ENCODE measurements at regions not wholly inside any gene's neighbourhood (a gene's known extent, or its start where the extent isn't known, plus 50 kb on each side); places are given as distances from the start of the nearest gene placed in this dataset.

- no peak overlapping the region for H3K4me3 ChIP-seq (ENCODE audit: insufficient read depth in 1 of 2, low read depth in 1 of 2, low read length in 2 of 2)
- H3K14ac ChIP-seq (ENCODE audit: low read length in 2 of 2), result no peak overlapping the region
- no peaks in the 10 kb centered on the region for H3K9me3 ChIP-seq (ENCODE audit: control insufficient read depth, low read length)
- H3K27ac ChIP-seq (ENCODE audit: low read length, poor library complexity, severe bottlenecking), result no peak overlapping the region
- no peak overlapping the region for H2BK15ac ChIP-seq (ENCODE audit: low read depth, poor library complexity, severe bottlenecking)
- no peaks in the 10 kb centered on the region for H3K36me3 ChIP-seq (ENCODE audit: control insufficient read depth in 1 of 2, insufficient read depth in 2 of 2, low read depth in 1 of 2, low read length in 2 of 2)
- no peak overlapping the region for H2AFZ ChIP-seq (ENCODE audit: low read depth, low read length)
- no peak overlapping the region for H3K18ac ChIP-seq (ENCODE audit: low read depth in 1 of 2, low read length in 2 of 2)
- no peak overlapping the region for H4K8ac ChIP-seq (ENCODE audit: low read length)
- H3K9ac ChIP-seq (ENCODE audit: low read length), result peak overlapping the region; percentile 25
- no peak overlapping the region for H2BK5ac ChIP-seq (ENCODE audit: low read depth, low read length, poor library complexity, severe bottlenecking)
- H3K4me2 ChIP-seq (ENCODE audit: low read length, poor library complexity, severe bottlenecking), result no peak overlapping the region
- WGBS, result no CpG with 5 or more reads among the region's 1 CpG
- H2BK120ac ChIP-seq (ENCODE audit: low read depth, low read length), result no peak overlapping the region
- H3K79me1 ChIP-seq (replicated peaks; ENCODE audit: low read length, poor library complexity, severe bottlenecking), result no peaks in the 10 kb centered on the region
- no peak overlapping the region for H3K4ac ChIP-seq (ENCODE audit: low read depth in 1 of 2, low read length in 2 of 2)
- no peak overlapping the region for H2BK12ac ChIP-seq (ENCODE audit: low read length in 2 of 2)
- H3K27me3 ChIP-seq (ENCODE audit: control insufficient read depth in 1 of 2, insufficient read depth in 1 of 2, low read length in 2 of 2), result no peaks in the 10 kb centered on the region
- DNase-seq, result no peak
- H4K91ac ChIP-seq (ENCODE audit: low read length), result no peak overlapping the region
- no peaks in the 10 kb centered on the region for H3K4me1 ChIP-seq (ENCODE audit: control insufficient read depth, insufficient read depth, low read depth, low read length)
- H3K23ac ChIP-seq (ENCODE audit: low read length in 2 of 2), result no peak overlapping the region
- no peak overlapping the region for H2AK5ac ChIP-seq (ENCODE audit: low read length, severe bottlenecking)
Measured at GRCh38 chr4:155434366-155434765, 57.6 kb upstream of the MAP9 start.

DNA sequence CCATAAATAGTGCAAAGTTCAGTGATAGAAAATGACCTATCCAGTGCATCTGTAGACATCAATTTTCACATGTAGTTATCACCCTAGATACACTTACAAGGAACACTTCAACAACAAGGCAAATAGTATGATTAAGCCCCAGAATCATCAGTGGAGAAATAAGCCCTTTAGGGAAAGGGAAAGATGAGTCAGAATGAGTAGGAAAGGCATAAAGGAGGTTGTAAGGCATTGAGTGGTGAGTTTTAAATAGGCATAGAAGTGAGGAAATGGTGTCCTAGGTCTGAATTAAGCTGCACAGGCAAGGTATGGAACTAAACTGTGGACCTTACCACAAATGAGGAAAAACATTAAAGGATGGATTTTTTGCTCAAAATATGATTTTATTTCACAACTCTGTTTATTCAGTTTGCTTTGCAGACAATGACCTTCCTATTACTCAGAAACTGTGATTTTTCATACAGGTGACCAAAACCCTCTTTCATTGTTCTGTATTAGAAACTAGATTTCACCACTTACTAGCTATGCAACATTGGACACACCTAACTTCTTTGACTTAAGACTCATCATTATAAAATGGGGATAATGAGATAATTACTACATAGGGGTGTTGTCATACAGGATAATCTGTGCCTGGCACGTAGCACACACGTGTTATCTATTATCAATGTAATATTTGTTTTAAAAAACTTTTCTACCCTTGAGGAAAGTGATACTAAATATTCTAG lies 57.0 kb upstream of the MAP9 start:
- Histone ChIP-seq H3K23ac (ENCODE audit: low read length in 2 of 2) (no peak overlapping the region), H3K4me3 (ENCODE audit: insufficient read depth in 1 of 2, low read depth in 1 of 2, low read length in 2 of 2) (no peak overlapping the region), H3K4me2 (ENCODE audit: low read length, poor library complexity, severe bottlenecking) (no peak overlapping the region), H3K9ac (ENCODE audit: low read length) (peak overlapping the region; percentile 25), H2AK5ac (ENCODE audit: low read length, severe bottlenecking) (no peak overlapping the region), H3K27me3 (ENCODE audit: control insufficient read depth in 1 of 2, insufficient read depth in 1 of 2, low read length in 2 of 2) (no peaks in the 10 kb centered on the region), H2BK15ac (ENCODE audit: low read depth, poor library complexity, severe bottlenecking) (no peak overlapping the region), H3K79me1 (replicated peaks; ENCODE audit: low read length, poor library complexity, severe bottlenecking) (no peaks in the 10 kb centered on the region), H4K91ac (ENCODE audit: low read length) (no peak overlapping the region), H2BK12ac (ENCODE audit: low read length in 2 of 2) (no peak overlapping the region), H3K4me1 (ENCODE audit: control insufficient read depth, insufficient read depth, low read depth, low read length) (no peaks in the 10 kb centered on the region), H3K14ac (ENCODE audit: low read length in 2 of 2) (no peak overlapping the region), H2AFZ (ENCODE audit: low read depth, low read length) (no peak overlapping the region), H2BK120ac (ENCODE audit: low read depth, low read length) (no peak overlapping the region), H3K27ac (ENCODE audit: low read length, poor library complexity, severe bottlenecking) (no peak overlapping the region), H3K36me3 (ENCODE audit: control insufficient read depth in 1 of 2, insufficient read depth in 2 of 2, low read depth in 1 of 2, low read length in 2 of 2) (no peaks in the 10 kb centered on the region), H3K9me3 (ENCODE audit: control insufficient read depth, low read length) (no peaks in the 10 kb centered on the region), H4K8ac (ENCODE audit: low read length) (no peak overlapping the region), H2BK5ac (ENCODE audit: low read depth, low read length, poor library complexity, severe bottlenecking) (no peak overlapping the region), H3K18ac (ENCODE audit: low read depth in 1 of 2, low read length in 2 of 2) (no peak overlapping the region), H3K4ac (ENCODE audit: low read depth in 1 of 2, low read length in 2 of 2) (no peak overlapping the region)
- DNase-seq, result peak; percentile 61
- no CpG with 5 or more reads among the region's 2 CpGs for WGBS

GRCh38 chr4:155430895-155431795 lies 54.4 kb upstream of the MAP9 start:
- Histone ChIP-seq H3K36me3 (ENCODE audit: control insufficient read depth in 1 of 2, insufficient read depth in 2 of 2, low read depth in 1 of 2, low read length in 2 of 2) (no peaks in the 10 kb centered on the region), H3K9ac (ENCODE audit: low read length) (no peak overlapping the region), H2BK12ac (ENCODE audit: low read length in 2 of 2) (no peak overlapping the region), H3K14ac (ENCODE audit: low read length in 2 of 2) (no peak overlapping the region), H3K18ac (ENCODE audit: low read depth in 1 of 2, low read length in 2 of 2) (no peak overlapping the region), H3K4ac (ENCODE audit: low read depth in 1 of 2, low read length in 2 of 2) (no peak overlapping the region), H3K27me3 (ENCODE audit: control insufficient read depth in 1 of 2, insufficient read depth in 1 of 2, low read length in 2 of 2) (no peaks in the 10 kb centered on the region), H3K23ac (ENCODE audit: low read length in 2 of 2) (no peak overlapping the region), H2BK120ac (ENCODE audit: low read depth, low read length) (no peak overlapping the region), H3K4me1 (ENCODE audit: control insufficient read depth, insufficient read depth, low read depth, low read length) (no peaks in the 10 kb centered on the region), H2BK15ac (ENCODE audit: low read depth, poor library complexity, severe bottlenecking) (no peak overlapping the region), H4K91ac (ENCODE audit: low read length) (no peak overlapping the region), H2BK5ac (ENCODE audit: low read depth, low read length, poor library complexity, severe bottlenecking) (no peak overlapping the region), H2AK5ac (ENCODE audit: low read length, severe bottlenecking) (no peak overlapping the region), H3K79me1 (replicated peaks; ENCODE audit: low read length, poor library complexity, severe bottlenecking) (no peaks in the 10 kb centered on the region), H4K8ac (ENCODE audit: low read length) (no peak overlapping the region), H3K9me3 (ENCODE audit: control insufficient read depth, low read length) (no peaks in the 10 kb centered on the region), H3K27ac (ENCODE audit: low read length, poor library complexity, severe bottlenecking) (no peak overlapping the region), H3K4me3 (ENCODE audit: insufficient read depth in 1 of 2, low read depth in 1 of 2, low read length in 2 of 2) (no peak overlapping the region), H2AFZ (ENCODE audit: low read depth, low read length) (no peak overlapping the region), H3K4me2 (ENCODE audit: low read length, poor library complexity, severe bottlenecking) (no peak overlapping the region)
- no peak for DNase-seq
- WGBS, result 83% methylated on average over 2 of the region's 2 CpGs

GRCh38 chr4:155428128-155428527 lies 51.4 kb upstream of the MAP9 start:
- Histone ChIP-seq H2AFZ (ENCODE audit: low read depth, low read length) (no peak overlapping the region), H3K4me1 (ENCODE audit: control insufficient read depth, insufficient read depth, low read depth, low read length) (no peaks in the 10 kb centered on the region), H3K27me3 (ENCODE audit: control insufficient read depth in 1 of 2, insufficient read depth in 1 of 2, low read length in 2 of 2) (no peaks in the 10 kb centered on the region), H2AK5ac (ENCODE audit: low read length, severe bottlenecking) (no peak overlapping the region), H3K9ac (ENCODE audit: low read length) (no peak overlapping the region), H3K4ac (ENCODE audit: low read depth in 1 of 2, low read length in 2 of 2) (no peak overlapping the region), H4K91ac (ENCODE audit: low read length) (no peak overlapping the region), H2BK12ac (ENCODE audit: low read length in 2 of 2) (no peak overlapping the region), H2BK5ac (ENCODE audit: low read depth, low read length, poor library complexity, severe bottlenecking) (no peak overlapping the region), H3K4me2 (ENCODE audit: low read length, poor library complexity, severe bottlenecking) (no peak overlapping the region), H3K79me1 (replicated peaks; ENCODE audit: low read length, poor library complexity, severe bottlenecking) (no peaks in the 10 kb centered on the region), H3K36me3 (ENCODE audit: control insufficient read depth in 1 of 2, insufficient read depth in 2 of 2, low read depth in 1 of 2, low read length in 2 of 2) (no peaks in the 10 kb centered on the region), H2BK15ac (ENCODE audit: low read depth, poor library complexity, severe bottlenecking) (no peak overlapping the region), H2BK120ac (ENCODE audit: low read depth, low read length) (no peak overlapping the region), H3K14ac (ENCODE audit: low read length in 2 of 2) (no peak overlapping the region), H3K27ac (ENCODE audit: low read length, poor library complexity, severe bottlenecking) (no peak overlapping the region), H3K23ac (ENCODE audit: low read length in 2 of 2) (no peak overlapping the region), H3K9me3 (ENCODE audit: control insufficient read depth, low read length) (no peaks in the 10 kb centered on the region), H3K18ac (ENCODE audit: low read depth in 1 of 2, low read length in 2 of 2) (no peak overlapping the region), H4K8ac (ENCODE audit: low read length) (no peak overlapping the region), H3K4me3 (ENCODE audit: insufficient read depth in 1 of 2, low read depth in 1 of 2, low read length in 2 of 2) (no peak overlapping the region)
- no peak for DNase-seq

All from mesenchymal stem cell (in vitro differentiated cells and primary cell).